GM12878 (cell line): ENCODE measurements at regions not wholly inside any gene's neighbourhood (a gene's known extent, or its start where the extent isn't known, plus 50 kb on each side); places are given as distances from the start of the nearest gene placed in this dataset.

Experiments used
- ATAC-seq: fragments of 200-7000 bp; cut with Tn5 transposase; 3 replicates; pipeline ENCODE4 v1.9.1; 2020; ENCODE audit warnings: mild to moderate bottlenecking, moderate library complexity
- BruUV-seq: library from RNA; stranded (reverse); fragments of 400-500 nt; replicated peaks from 2 replicates; lab custom pipeline; 2021; lab: Mats Ljungman, UMichigan
- CTCF ChIA-PET: fragments of 300-600 bp; sonication (Branson Sonifier 250); formaldehyde crosslinking; extraction: SDS; loops from one replicate; lab custom pipeline; 2021; ENCODE audit warnings: inconsistent platforms; lab: Yijun Ruan, JAX
- POLR2A ChIA-PET: fragments of 350-600 bp; formaldehyde crosslinking; extraction: SDS; loops from one replicate; lab custom pipeline; 2021; ENCODE audit warnings: inconsistent platforms; lab: Charles Lee
- RAD21 ChIA-PET: fragments of 300-600 bp; sonication (Branson Sonifier 250); formaldehyde crosslinking; loops from one replicate; lab custom pipeline; 2023; ENCODE audit warnings: antibody characterized with exemption; ENCODE audit not compliant: unreplicated experiment; lab: Charles Lee
- SMC1A ChIA-PET: fragments of 300-600 bp; sonication (Branson Sonifier 250); formaldehyde crosslinking; loops from one replicate; lab custom pipeline; 2023; ENCODE audit not compliant: unreplicated experiment, uncharacterized antibody; lab: Charles Lee
- DNase-seq: peaks from one replicate; pipeline ENCODE4 v3.0.0-alpha.2; 2011; ENCODE audit warnings: low read depth, low spot score
- FAIRE-seq: peaks from 3 replicates; lab custom pipeline; 2011; peaks lifted over from hg19 to GRCh38; lab: Jason Lieb, UNC
- H2AFZ ChIP-seq: 2 replicates; pipeline ENCODE4 v1.6.0; 2011; ENCODE audit warnings: low read depth, low read length, control low read depth; ENCODE audit not compliant: control insufficient read depth
- H3K27ac ChIP-seq: 2 replicates; pipeline ENCODE4 v1.5.1; 2011; ENCODE audit warnings: control low read depth; ENCODE audit not compliant: control insufficient read depth, insufficient read depth
- H3K27me3 ChIP-seq, 2 experiments: replicated peaks in 1 of 2; 2 replicates each; pipeline versions ENCODE4 v1.6.0 to v1.6.1; 2011; ENCODE audit warnings: low read length in 1 of 2; ENCODE audit not compliant: control insufficient read depth in 2 of 2, insufficient read depth in 2 of 2
- H3K36me3 ChIP-seq, 2 experiments: 2 replicates each; pipeline ENCODE4 v1.5.1; 2011; ENCODE audit warnings: low read length in 1 of 2; ENCODE audit not compliant: control insufficient read depth in 2 of 2, insufficient read depth in 2 of 2
- H3K4me1 ChIP-seq: 2 replicates; pipeline ENCODE4 v1.6.1; 2011; ENCODE audit warnings: mild to moderate bottlenecking, low read length, moderate library complexity, mixed read lengths; ENCODE audit not compliant: control insufficient read depth, insufficient read depth
- H3K4me2 ChIP-seq: 2 replicates; pipeline ENCODE4 v1.6.0; 2011; ENCODE audit warnings: control low read depth; ENCODE audit not compliant: control insufficient read depth, insufficient read depth
- H3K4me3 ChIP-seq: fragments of 200-600 bp; sonication (generic); 2 replicates; pipeline ENCODE4 v1.5.1; 2016
- H3K79me2 ChIP-seq: 2 replicates; pipeline ENCODE4 v1.6.0; 2011; ENCODE audit warnings: low read length; ENCODE audit not compliant: control insufficient read depth, insufficient read depth
- H3K9ac ChIP-seq: 2 replicates; pipeline ENCODE4 v1.8.0; 2011; ENCODE audit warnings: low read length, control low read depth, mixed read lengths; ENCODE audit not compliant: control insufficient read depth, insufficient read depth
- H3K9me3 ChIP-seq: replicated peaks from 3 replicates; pipeline ENCODE4 v1.5.1; 2011; ENCODE audit warnings: mild to moderate bottlenecking, low read length; ENCODE audit not compliant: control insufficient read depth, insufficient read depth
- H4K20me1 ChIP-seq: 2 replicates; pipeline ENCODE4 v1.6.0; 2011; ENCODE audit not compliant: control insufficient read depth, insufficient read depth
- ATF3 ChIP-seq: IDR thresholded peaks from 2 replicates; pipeline ENCODE4 v1.6.1; 2011; ENCODE audit warnings: low read depth, mild to moderate bottlenecking, low read length, moderate library complexity, borderline replicate concordance; ENCODE audit errors: extremely low read depth
- BACH1 ChIP-seq: fragments of 450-650 bp; IDR thresholded peaks from 2 replicates; pipeline ENCODE4 v1.6.1; 2017; ENCODE audit warnings: mild to moderate bottlenecking, borderline replicate concordance
- GABPA ChIP-seq: IDR thresholded peaks from 2 replicates; pipeline ENCODE4 v1.6.1; 2014; ENCODE audit warnings: antibody characterized with exemption, low read depth, mild to moderate bottlenecking, inconsistent platforms
- KAT2A ChIP-seq: conservative IDR thresholded peaks from 2 replicates; pipeline ENCODE4 v1.6.1; 2011; ENCODE audit warnings: low read depth, low read length; ENCODE audit not compliant: control insufficient read depth
- MLLT1 ChIP-seq: fragments of 450-650 bp; IDR thresholded peaks from 2 replicates; pipeline ENCODE4 v1.6.1; 2016; ENCODE audit warnings: mild to moderate bottlenecking
- MTA3 ChIP-seq: IDR thresholded peaks from 2 replicates; pipeline ENCODE4 v1.6.1; 2012; ENCODE audit warnings: low read length, inconsistent platforms, borderline replicate concordance
- RAD51 ChIP-seq: fragments of 450-650 bp; IDR thresholded peaks from 2 replicates; pipeline ENCODE4 v1.6.1; 2016; ENCODE audit warnings: moderate library complexity, mild to moderate bottlenecking, inconsistent platforms
- RELA ChIP-seq: fragments of 450-650 bp; IDR thresholded peaks from 2 replicates; pipeline ENCODE4 v1.8.0; 2014; ENCODE audit warnings: borderline replicate concordance; ENCODE audit not compliant: partially characterized antibody
- SIX5 ChIP-seq: IDR thresholded peaks from 2 replicates; pipeline ENCODE4 v1.6.1; 2011; ENCODE audit warnings: mild to moderate bottlenecking, low read depth, low read length, moderate library complexity; ENCODE audit not compliant: severe bottlenecking
- SPI1 ChIP-seq: IDR thresholded peaks from 2 replicates; pipeline ENCODE4 v1.6.1; 2011; ENCODE audit warnings: low read depth, mild to moderate bottlenecking, low read length, moderate library complexity, borderline replicate concordance; ENCODE audit not compliant: insufficient read depth
- STAT1 ChIP-seq: fragments of 450-650 bp; conservative IDR thresholded peaks from 2 replicates; pipeline ENCODE4 v1.6.1; 2014; ENCODE audit warnings: antibody characterized with exemption, mild to moderate bottlenecking
- TCF12 ChIP-seq: IDR thresholded peaks from 2 replicates; pipeline ENCODE4 v1.6.1; 2011; ENCODE audit warnings: low read depth, mild to moderate bottlenecking, low read length
- TCF7 ChIP-seq: IDR thresholded peaks from 2 replicates; pipeline ENCODE4 v1.6.1; 2014; ENCODE audit warnings: antibody characterized with exemption, borderline replicate concordance
- ZNF217 ChIP-seq: fragments of 450-650 bp; IDR thresholded peaks from 2 replicates; pipeline ENCODE4 v1.6.1; 2017; ENCODE audit warnings: antibody characterized with exemption, mild to moderate bottlenecking
- WGBS: methylation state at CpG from one replicate; pipeline ENCODE4 v1.1.6; 2016; ENCODE audit warnings: low lambda C conversion rate; ENCODE audit not compliant: insufficient replicate concordance, insufficient coverage; ENCODE audit errors: missing lambda C conversion rate; 5-methylcytosine and 5-hydroxymethylcytosine counted together
- in situ Hi-C: fragments of 300-500 bp; cut with MboI; formaldehyde crosslinking; loops from 9 replicates; pipeline ENCODE4 v1.14.3; 2018; ENCODE audit warnings: mixed read lengths
- intact Hi-C: fragments of 100-400 bp; cut with micrococcal nuclease; formaldehyde crosslinking; loops from one replicate; pipeline ENCODE4 v1.14.2; 2022; ENCODE audit not compliant: unreplicated experiment
- TF ChIP-seq, protein P1 (sequence below): fragments of 150-350 bp; IDR thresholded peaks from 2 replicates; pipeline ENCODE4 v1.6.1; 2016; ENCODE audit warnings: low read depth, low read length

DNA sequence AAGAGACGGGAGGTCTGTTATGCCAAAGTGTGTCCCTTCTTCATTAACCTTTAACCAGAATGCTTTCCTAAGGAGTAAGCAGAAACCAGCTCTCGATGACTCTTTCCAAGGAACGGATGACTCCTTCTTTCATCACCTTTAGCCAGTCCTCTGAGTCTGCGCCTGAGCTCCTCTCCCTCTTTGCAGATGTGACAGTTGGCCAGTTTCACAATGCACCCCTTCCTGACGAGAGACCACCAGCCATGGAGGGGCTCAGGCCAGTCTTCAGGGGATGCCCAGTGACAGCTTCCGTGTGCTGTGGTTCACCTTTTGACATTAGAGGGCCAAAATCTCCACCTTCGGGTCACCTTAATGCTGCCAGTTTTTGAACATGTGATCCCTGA is 826.1 kb downstream of the TBC1D22A start:
- Histone ChIP-seq H3K9ac (no peak overlapping the region), H3K27ac (no peak overlapping the region), H4K20me1 (no peaks in the 10 kb centered on the region), H3K4me1 (no peaks in the 10 kb centered on the region), H3K27me3 (no peaks in the 10 kb centered on the region), H2AFZ (no peak overlapping the region), H3K4me3 (no peak overlapping the region), H3K79me2 (no peaks in the 10 kb centered on the region), H3K4me2 (no peak overlapping the region)
- ChIA-PET POLR2A (no interaction called here), CTCF (no interaction called here), RAD21 (no interaction called here), SMC1A (no interaction called here)
- 34% methylated on average over 7 of the region's 7 CpGs for WGBS
- no peak for FAIRE-seq
- TF ChIP-seq MLLT1 (no peak), RELA (no peak), GABPA (no peak), STAT1 (no peak), KAT2A (no peak), TCF7 (no peak), RAD51 (no peak), BACH1 (no peak), ATF3 (no peak), MTA3 (no peak), SPI1 (no peak), SIX5 (no peak), ZNF217 (no peak), TCF12 (no peak)
- TF ChIP-seq, protein P1, sequence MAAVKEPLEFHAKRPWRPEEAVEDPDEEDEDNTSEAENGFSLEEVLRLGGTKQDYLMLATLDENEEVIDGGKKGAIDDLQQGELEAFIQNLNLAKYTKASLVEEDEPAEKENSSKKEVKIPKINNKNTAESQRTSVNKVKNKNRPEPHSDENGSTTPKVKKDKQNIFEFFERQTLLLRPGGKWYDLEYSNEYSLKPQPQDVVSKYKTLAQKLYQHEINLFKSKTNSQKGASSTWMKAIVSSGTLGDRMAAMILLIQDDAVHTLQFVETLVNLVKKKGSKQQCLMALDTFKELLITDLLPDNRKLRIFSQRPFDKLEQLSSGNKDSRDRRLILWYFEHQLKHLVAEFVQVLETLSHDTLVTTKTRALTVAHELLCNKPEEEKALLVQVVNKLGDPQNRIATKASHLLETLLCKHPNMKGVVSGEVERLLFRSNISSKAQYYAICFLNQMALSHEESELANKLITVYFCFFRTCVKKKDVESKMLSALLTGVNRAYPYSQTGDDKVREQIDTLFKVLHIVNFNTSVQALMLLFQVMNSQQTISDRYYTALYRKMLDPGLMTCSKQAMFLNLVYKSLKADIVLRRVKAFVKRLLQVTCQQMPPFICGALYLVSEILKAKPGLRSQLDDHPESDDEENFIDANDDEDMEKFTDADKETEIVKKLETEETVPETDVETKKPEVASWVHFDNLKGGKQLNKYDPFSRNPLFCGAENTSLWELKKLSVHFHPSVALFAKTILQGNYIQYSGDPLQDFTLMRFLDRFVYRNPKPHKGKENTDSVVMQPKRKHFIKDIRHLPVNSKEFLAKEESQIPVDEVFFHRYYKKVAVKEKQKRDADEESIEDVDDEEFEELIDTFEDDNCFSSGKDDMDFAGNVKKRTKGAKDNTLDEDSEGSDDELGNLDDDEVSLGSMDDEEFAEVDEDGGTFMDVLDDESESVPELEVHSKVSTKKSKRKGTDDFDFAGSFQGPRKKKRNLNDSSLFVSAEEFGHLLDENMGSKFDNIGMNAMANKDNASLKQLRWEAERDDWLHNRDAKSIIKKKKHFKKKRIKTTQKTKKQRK, result no peak
- TF ChIP-seq, all 136 proteins: peak for 0
- intact Hi-C loops, result no loop called here
- BruUV-seq, result no TSS peak
- H3K9me3 ChIP-seq, result no peaks in the 10 kb centered on the region; the same call in 2 of the 3 replicates
- no peak for DNase-seq
- no peaks in the 10 kb centered on the region for H3K36me3 ChIP-seq
- in situ Hi-C loops, result no loop called here
- no peak for ATAC-seq
